Skeletal muscle tissue (tissue), 3 donors: ENCODE measurements at regions not wholly inside any gene's neighbourhood (a gene's known extent, or its start where the extent isn't known, plus 50 kb on each side); places are given as distances from the start of the nearest gene placed in this dataset.

Experiments
- H3K27ac ChIP-seq: one replicate; pipeline ENCODE4 v1.7.0; 2013; ENCODE audit warnings: mild to moderate bottlenecking, low read depth, low read length, inconsistent platforms
- H3K27me3 ChIP-seq, 3 donors: one replicate each; pipeline ENCODE4 v1.7.0; 2013; ENCODE audit warnings: low read length in 3 of 3; ENCODE audit not compliant: control insufficient read depth in 3 of 3, insufficient read depth in 3 of 3
- H3K36me3 ChIP-seq, 3 donors: one replicate each; pipeline ENCODE4 v1.7.0; 2013; ENCODE audit warnings: low read length in 3 of 3; ENCODE audit not compliant: control insufficient read depth in 3 of 3, insufficient read depth in 3 of 3
- H3K4me1 ChIP-seq, 3 donors: one replicate each; pipeline ENCODE4 v1.7.0; 2013; ENCODE audit warnings: low read length in 3 of 3, mild to moderate bottlenecking in 3 of 3; ENCODE audit not compliant: control insufficient read depth in 3 of 3, insufficient read depth in 3 of 3
- H3K4me3 ChIP-seq, 3 donors: one replicate each; pipeline ENCODE4 v1.7.0; 2013; ENCODE audit warnings: low read length in 3 of 3
- H3K9ac ChIP-seq, 3 donors: one replicate each; pipeline ENCODE4 v1.7.0; 2013; ENCODE audit warnings: low read length in 3 of 3, mild to moderate bottlenecking in 3 of 3, moderate library complexity in 2 of 3, low read depth in 1 of 3
- H3K9me3 ChIP-seq, 3 donors: one replicate each; pipeline ENCODE4 v1.7.0; 2013; ENCODE audit warnings: low read length in 3 of 3; ENCODE audit not compliant: control insufficient read depth in 3 of 3
- donor health status: Osteomylitis.

DNA sequence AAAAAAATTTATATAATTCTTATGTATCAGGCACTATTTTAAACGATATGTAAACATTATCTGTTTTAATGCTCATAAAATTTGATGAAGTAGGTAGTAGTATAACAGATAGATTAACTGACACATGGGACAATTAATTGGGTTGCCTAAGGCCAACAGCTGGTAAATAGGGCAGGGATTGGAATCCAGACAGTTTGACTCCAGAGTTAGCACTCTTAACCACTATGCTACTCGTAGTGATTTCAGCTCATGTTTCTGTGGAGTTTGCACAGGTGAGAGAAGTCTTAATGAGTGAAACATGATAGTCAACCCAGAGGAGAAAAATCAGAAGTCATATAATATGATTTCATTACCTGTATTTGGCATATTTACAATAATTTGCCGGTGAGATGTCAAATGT lies 126.0 kb upstream of the WDFY3 start:
- H3K9ac ChIP-seq: no peak overlapping the region
- H3K4me1 ChIP-seq: no peaks in the 10 kb centered on the region
- H3K9me3 ChIP-seq: no peaks in the 10 kb centered on the region
- H3K4me3 ChIP-seq: no peak overlapping the region
- no peak overlapping the region for H3K27ac ChIP-seq
- H3K36me3 ChIP-seq: no peaks in the 10 kb centered on the region
- no peaks in the 10 kb centered on the region for H3K27me3 ChIP-seq

DNA sequence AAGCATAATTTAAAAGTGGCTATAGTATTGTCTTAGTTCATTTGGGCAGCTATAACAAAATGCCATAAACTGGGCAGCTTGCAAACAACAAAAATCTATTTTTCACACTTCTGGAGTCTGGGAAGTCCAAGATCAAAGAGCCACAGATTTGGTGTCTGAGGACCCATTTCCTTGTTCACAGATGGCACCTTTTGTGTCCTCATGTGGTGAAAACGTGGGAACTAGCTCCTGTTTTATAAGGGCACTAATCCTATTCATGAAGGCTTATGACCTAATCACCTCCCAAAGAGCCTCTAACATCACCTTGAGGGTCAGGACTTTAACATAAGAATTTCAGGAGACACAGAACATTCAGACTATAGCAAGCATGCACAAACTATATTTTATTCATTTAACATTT lies 126.5 kb upstream of the WDFY3 start:
- Histone ChIP-seq H3K4me3 (no peak overlapping the region), H3K4me1 (no peaks in the 10 kb centered on the region), H3K27me3 (no peaks in the 10 kb centered on the region), H3K27ac (no peak overlapping the region), H3K9ac (no peak overlapping the region), H3K36me3 (no peaks in the 10 kb centered on the region), H3K9me3 (no peaks in the 10 kb centered on the region)

- H3K4me3 ChIP-seq: no peak overlapping the region
- H3K9ac ChIP-seq: no peak overlapping the region
- H3K9me3 ChIP-seq: no peaks in the 10 kb centered on the region
- H3K36me3 ChIP-seq: no peaks in the 10 kb centered on the region
- no peaks in the 10 kb centered on the region for H3K4me1 ChIP-seq
- H3K27me3 ChIP-seq: no peaks in the 10 kb centered on the region
- H3K27ac ChIP-seq: no peak overlapping the region
These were observed 128.2 kb upstream of the WDFY3 start for GRCh38 chr4:85094735-85095134.

DNA sequence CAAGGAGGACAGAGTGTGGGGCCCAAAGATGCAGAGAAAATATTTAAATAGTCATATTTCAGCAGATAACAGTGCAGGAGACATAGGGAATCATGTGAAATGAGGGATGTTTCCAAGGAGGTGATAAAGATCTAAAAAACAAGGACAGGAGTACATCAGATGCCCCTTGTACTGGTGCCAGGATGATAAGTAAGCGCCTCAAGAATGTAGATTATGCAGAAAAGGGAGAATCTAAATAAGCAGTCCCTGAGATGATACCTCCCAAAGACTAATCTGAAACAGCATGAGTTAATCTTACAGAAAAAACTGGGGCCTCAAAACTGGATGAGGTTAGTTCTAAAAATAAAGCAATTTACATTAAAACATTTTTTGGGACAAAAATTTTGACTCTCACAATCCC lies 136.1 kb upstream of the WDFY3 start:
- Histone ChIP-seq H3K4me3 (no peak overlapping the region), H3K27ac (no peak overlapping the region), H3K27me3 (no peaks in the 10 kb centered on the region), H3K9me3 (no peaks in the 10 kb centered on the region), H3K9ac (no peak overlapping the region), H3K36me3 (no peaks in the 10 kb centered on the region), H3K4me1 (no peaks in the 10 kb centered on the region)

- Histone ChIP-seq H3K9ac (no peak overlapping the region), H3K4me1 (no peaks in the 10 kb centered on the region), H3K27ac (no peak overlapping the region), H3K27me3 (no peaks in the 10 kb centered on the region), H3K36me3 (no peaks in the 10 kb centered on the region), H3K9me3 (no peaks in the 10 kb centered on the region), H3K4me3 (no peak overlapping the region)
These were observed 139.7 kb upstream of the WDFY3 start for GRCh38 chr4:85106166-85106565.

- Histone ChIP-seq H3K4me3 (no peak overlapping the region), H3K27ac (no peak overlapping the region), H3K9me3 (no peaks in the 10 kb centered on the region), H3K27me3 (no peaks in the 10 kb centered on the region), H3K36me3 (no peaks in the 10 kb centered on the region), H3K4me1 (no peaks in the 10 kb centered on the region), H3K9ac (no peak overlapping the region)
These were observed 140.4 kb upstream of the WDFY3 start for GRCh38 chr4:85106805-85107336.

GRCh38 chr4:85107553-85107952 lies 141.1 kb upstream of the WDFY3 start:
- no peak overlapping the region for H3K9ac ChIP-seq
- no peak overlapping the region for H3K4me3 ChIP-seq
- H3K27ac ChIP-seq: no peak overlapping the region
- no peaks in the 10 kb centered on the region for H3K27me3 ChIP-seq
- H3K36me3 ChIP-seq: no peaks in the 10 kb centered on the region
- no peaks in the 10 kb centered on the region for H3K9me3 ChIP-seq
- no peaks in the 10 kb centered on the region for H3K4me1 ChIP-seq

DNA sequence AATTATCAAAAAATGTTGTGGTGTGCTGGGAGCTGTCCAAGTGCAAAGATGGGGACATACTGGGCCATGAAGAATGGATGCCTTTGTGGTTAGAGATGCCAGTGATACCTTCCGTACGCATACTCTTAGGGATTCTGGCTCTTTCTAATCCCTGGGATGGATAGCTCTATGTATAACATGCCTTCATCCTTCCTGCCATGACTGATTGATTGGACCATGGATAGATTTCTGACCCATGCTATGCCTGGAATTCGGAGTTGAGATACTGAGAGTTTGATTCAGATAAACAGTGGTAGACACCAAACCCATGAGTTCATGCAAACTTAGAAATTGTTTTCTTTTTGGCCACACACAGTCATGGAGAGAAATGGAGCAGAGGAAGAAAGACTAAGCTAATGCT lies 147.2 kb upstream of the WDFY3 start:
- H3K36me3 ChIP-seq: no peaks in the 10 kb centered on the region
- no peak overlapping the region for H3K27ac ChIP-seq
- no peak overlapping the region for H3K4me3 ChIP-seq
- H3K9me3 ChIP-seq: no peaks in the 10 kb centered on the region
- H3K27me3 ChIP-seq: no peaks in the 10 kb centered on the region
- H3K4me1 ChIP-seq: no peaks in the 10 kb centered on the region
- no peak overlapping the region for H3K9ac ChIP-seq

GRCh38 chr4:85114526-85114925 lies 148.0 kb upstream of the WDFY3 start:
- Histone ChIP-seq H3K9me3 (no peaks in the 10 kb centered on the region), H3K27me3 (no peaks in the 10 kb centered on the region), H3K9ac (no peak overlapping the region), H3K4me1 (no peaks in the 10 kb centered on the region), H3K36me3 (no peaks in the 10 kb centered on the region), H3K27ac (no peak overlapping the region), H3K4me3 (no peak overlapping the region)

DNA sequence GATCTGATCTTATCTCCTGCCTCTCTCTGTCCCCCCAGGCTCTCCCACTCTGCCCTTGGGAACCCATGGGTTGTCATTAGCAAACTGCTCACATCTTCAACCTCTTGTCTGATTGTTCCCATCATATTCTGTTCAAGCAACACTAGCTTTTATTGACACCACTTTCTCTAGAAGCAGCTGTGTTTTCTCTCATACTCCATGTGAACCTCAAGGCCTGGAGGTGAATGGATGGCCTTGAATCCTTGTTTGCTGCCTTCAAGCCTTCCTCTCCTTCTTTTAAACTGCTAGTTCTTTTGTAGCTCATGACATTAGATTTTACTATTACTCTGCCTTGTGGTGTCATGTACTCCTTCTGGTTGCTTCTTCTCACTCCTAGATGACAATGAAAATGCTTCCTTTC lies 149.5 kb upstream of the WDFY3 start:
- no peak overlapping the region for H3K27ac ChIP-seq
- H3K9ac ChIP-seq: no peak overlapping the region
- no peak overlapping the region for H3K4me3 ChIP-seq
- H3K36me3 ChIP-seq: no peaks in the 10 kb centered on the region
- no peaks in the 10 kb centered on the region for H3K9me3 ChIP-seq
- H3K4me1 ChIP-seq: no peaks in the 10 kb centered on the region
- H3K27me3 ChIP-seq: no peaks in the 10 kb centered on the region

GRCh38 chr4:85125688-85126087 lies 159.2 kb upstream of the WDFY3 start:
- H3K9ac ChIP-seq: no peak overlapping the region
- H3K27me3 ChIP-seq: no peaks in the 10 kb centered on the region
- no peak overlapping the region for H3K27ac ChIP-seq
- no peak overlapping the region for H3K4me3 ChIP-seq
- no peaks in the 10 kb centered on the region for H3K4me1 ChIP-seq
- no peaks in the 10 kb centered on the region for H3K36me3 ChIP-seq
- H3K9me3 ChIP-seq: no peaks in the 10 kb centered on the region
